ENCODE measurements at regions not wholly inside any gene's neighbourhood (a gene's known extent, or its start where the extent isn't known, plus 50 kb on each side); places are given as distances from the start of the nearest gene placed in this dataset.
"Not testable (repeated sequence)": the region's sequence is repeated elsewhere in the genome, so short reads cannot be mapped to it uniquely, and the experiment has no call there.

GRCh38 chr13:65461590-65461989 lies 1768.5 kb downstream of the PCDH9 start:
- CTCF ChIA-PET: no interaction called here
- POLR2A ChIA-PET: no interaction called here

- POLR2A ChIA-PET: no interaction called here
Observed at GRCh38 chr13:65460136-65460535, 1770.0 kb downstream of the PCDH9 start.

GRCh38 chr13:65456150-65456912 lies 1773.8 kb downstream of the PCDH9 start:
- CTCF ChIA-PET: no interaction called here

More at GRCh38 chr13:65460136-65460535, 1770.0 kb downstream of the PCDH9 start:
- CTCF ChIA-PET: no interaction called here

GRCh38 chr13:65454403-65454802 lies 1775.7 kb downstream of the PCDH9 start:
- ChIA-PET POLR2A (no interaction called here), CTCF (no interaction called here)

More at GRCh38 chr13:65456150-65456912, 1773.8 kb downstream of the PCDH9 start:
- POLR2A ChIA-PET: no interaction called here

GRCh38 chr13:65453982-65454381 lies 1776.2 kb downstream of the PCDH9 start:
- ChIA-PET CTCF (no interaction called here), POLR2A (no interaction called here)

- ChIA-PET CTCF (no interaction called here), POLR2A (no interaction called here)
Observed at GRCh38 chr13:65445340-65445739, 1784.8 kb downstream of the PCDH9 start.

GRCh38 chr13:65435590-65435989 lies 1794.5 kb downstream of the PCDH9 start:
- ChIA-PET CTCF (no interaction called here), POLR2A (no interaction called here)

GRCh38 chr13:65417953-65418352 lies 1812.2 kb downstream of the PCDH9 start:
- POLR2A ChIA-PET: no interaction called here
- CTCF ChIA-PET: no interaction called here

- ChIA-PET POLR2A (no interaction called here), CTCF (no interaction called here)
Observed at GRCh38 chr13:65416784-65417183, 1813.4 kb downstream of the PCDH9 start.

GRCh38 chr13:65414187-65414586 lies 1815.9 kb downstream of the PCDH9 start:
- ChIA-PET CTCF (no interaction called here), POLR2A (no interaction called here)

- CTCF ChIA-PET: no interaction called here
Observed at GRCh38 chr13:65411521-65411920, 1818.6 kb downstream of the PCDH9 start.

GRCh38 chr13:65410791-65411190 lies 1819.3 kb downstream of the PCDH9 start:
- ChIA-PET POLR2A (no interaction called here), CTCF (no interaction called here)

More at GRCh38 chr13:65411521-65411920, 1818.6 kb downstream of the PCDH9 start:
- POLR2A ChIA-PET: no interaction called here

- POLR2A ChIA-PET: no interaction called here
- CTCF ChIA-PET: no interaction called here
Observed at GRCh38 chr13:65401315-65401714, 1828.8 kb downstream of the PCDH9 start.

GRCh38 chr13:65400702-65401101 lies 1829.4 kb downstream of the PCDH9 start:
- CTCF ChIA-PET: no interaction called here
- POLR2A ChIA-PET: no interaction called here

- ChIA-PET CTCF (no interaction called here), POLR2A (no interaction called here)
Observed at GRCh38 chr13:65387743-65388347, 1842.3 kb downstream of the PCDH9 start.

- POLR2A ChIA-PET: no interaction called here
- CTCF ChIA-PET: no interaction called here
Observed at GRCh38 chr13:65378943-65379519, 1851.1 kb downstream of the PCDH9 start.

GRCh38 chr13:65378484-65378883 lies 1851.7 kb downstream of the PCDH9 start:
- ChIA-PET POLR2A (no interaction called here), CTCF (no interaction called here)

GRCh38 chr13:65368832-65369231 lies 1861.3 kb downstream of the PCDH9 start:
- ChIA-PET POLR2A (no interaction called here), CTCF (no interaction called here)

- CTCF ChIA-PET: no interaction called here
Observed at GRCh38 chr13:65353951-65354350, 1876.2 kb downstream of the PCDH9 start.

GRCh38 chr13:65353150-65353549 lies 1877.0 kb downstream of the PCDH9 start:
- CTCF ChIA-PET, POLR2A ChIA-PET: not testable (repeated sequence)

More at GRCh38 chr13:65353951-65354350, 1876.2 kb downstream of the PCDH9 start:
- POLR2A ChIA-PET: no interaction called here

- CTCF ChIA-PET: no interaction called here
- POLR2A ChIA-PET: no interaction called here
Observed at GRCh38 chr13:65347420-65348030, 1882.6 kb downstream of the PCDH9 start.

All from activated CD8-positive, alpha-beta memory T cell treated with anti-CD3 and anti-CD28 coated beads for 36 hours (primary cell).